ENCODE measurements at regions not wholly inside any gene's neighbourhood (a gene's known extent, or its start where the extent isn't known, plus 50 kb on each side); places are given as distances from the start of the nearest gene placed in this dataset.

DNA sequence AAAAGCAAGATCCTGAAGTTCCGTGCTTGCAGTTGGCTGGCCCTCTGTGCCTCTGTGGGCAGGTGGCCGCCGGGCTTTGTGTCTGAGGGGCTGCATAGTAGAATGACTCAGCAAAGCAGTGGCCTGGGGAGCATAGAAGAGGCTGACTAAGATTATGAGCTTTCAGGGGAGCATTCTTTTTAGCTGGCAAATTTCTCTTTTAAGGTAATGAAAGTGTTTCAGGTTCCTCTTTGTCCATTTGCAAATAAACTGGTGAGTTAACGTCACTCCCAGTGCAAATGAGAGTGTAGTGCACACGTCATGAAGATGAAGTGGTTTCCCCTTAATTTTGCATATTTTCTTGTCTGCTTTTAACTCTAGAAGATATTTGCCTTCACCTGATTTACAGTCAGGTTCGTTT is 98.6 kb downstream of the BCL2L11 start:
- no peak for DNase-seq (ENCODE audit: low read depth, low spot score)

DNA sequence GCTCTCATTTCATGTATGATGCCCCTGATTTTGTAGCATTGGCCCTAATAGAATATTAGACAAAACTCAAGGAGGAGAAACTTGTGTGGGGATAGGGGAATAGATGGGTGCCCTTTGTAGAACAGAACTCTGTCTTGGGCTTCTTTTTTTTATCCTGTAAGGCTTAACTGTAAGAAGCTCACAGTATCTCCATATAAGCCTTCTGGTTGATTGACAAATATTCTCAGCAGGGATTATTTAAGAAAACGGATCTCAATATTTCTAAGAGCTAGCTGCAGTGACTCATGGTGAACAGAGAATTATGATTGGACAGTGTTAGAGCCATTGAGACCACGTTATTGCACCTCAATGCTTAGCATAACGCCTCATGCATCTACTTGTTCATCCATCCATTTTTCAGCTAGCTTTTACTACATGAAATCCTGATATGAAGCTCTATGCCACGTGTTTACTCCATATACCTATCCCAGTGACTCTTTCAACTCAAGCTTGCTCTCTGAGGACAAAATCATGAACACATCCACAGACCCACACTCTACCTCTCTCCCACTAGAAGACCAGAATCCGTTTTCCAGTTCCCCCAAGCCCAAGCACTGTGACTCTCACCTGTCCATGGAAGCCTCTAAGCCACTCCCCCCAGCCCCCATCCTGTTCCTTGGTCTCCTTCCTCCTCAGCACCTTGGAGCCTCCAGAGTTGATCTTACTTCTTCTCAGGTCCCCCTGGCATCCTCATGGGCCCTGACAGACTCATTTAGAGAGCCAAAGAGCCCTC is 99.2 kb downstream of the BCL2L11 start:
- DNase-seq (ENCODE audit: low read depth, low spot score), result no peak

DNA sequence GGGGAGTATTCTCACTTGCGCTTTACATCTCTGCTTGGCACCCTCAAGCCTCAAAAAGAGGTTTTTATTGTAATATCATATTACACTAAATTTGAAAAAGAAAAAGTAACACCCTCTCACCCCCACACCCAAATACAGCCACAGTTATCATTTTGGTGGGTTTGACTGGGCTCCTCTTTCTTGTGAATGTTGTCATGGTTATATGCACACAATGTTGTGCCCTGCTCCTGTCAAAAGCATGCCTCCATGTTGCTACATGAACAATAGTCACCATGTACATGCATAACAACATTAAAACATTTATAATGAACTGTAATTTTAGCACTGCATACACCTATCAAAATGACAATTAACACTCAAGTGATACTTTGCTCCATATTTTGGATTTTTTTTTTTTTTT is 100.2 kb downstream of the BCL2L11 start:
- DNase-seq (ENCODE audit: low read depth, low spot score), result no peak

DNA sequence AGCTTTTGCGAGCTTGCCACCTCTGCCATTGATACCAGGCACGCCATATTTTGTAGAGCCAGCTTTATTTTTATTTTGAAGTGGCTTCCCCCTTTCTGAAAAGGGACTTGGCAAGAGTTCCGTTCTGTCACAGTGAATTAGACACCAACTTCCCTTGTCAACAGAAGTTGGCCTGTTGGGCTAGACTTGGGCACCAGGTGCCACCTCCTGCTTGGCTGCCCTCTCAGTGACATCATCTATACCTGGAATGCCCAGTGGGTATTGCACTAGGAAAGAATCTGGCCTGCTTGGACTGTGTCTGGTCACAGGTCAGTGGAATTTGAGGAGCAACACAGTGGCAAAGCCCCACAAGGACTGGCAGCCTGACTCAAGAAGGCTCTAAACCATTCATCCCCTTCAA is 101.0 kb downstream of the BCL2L11 start:
- no peak for DNase-seq (ENCODE audit: low read depth, low spot score)

DNA sequence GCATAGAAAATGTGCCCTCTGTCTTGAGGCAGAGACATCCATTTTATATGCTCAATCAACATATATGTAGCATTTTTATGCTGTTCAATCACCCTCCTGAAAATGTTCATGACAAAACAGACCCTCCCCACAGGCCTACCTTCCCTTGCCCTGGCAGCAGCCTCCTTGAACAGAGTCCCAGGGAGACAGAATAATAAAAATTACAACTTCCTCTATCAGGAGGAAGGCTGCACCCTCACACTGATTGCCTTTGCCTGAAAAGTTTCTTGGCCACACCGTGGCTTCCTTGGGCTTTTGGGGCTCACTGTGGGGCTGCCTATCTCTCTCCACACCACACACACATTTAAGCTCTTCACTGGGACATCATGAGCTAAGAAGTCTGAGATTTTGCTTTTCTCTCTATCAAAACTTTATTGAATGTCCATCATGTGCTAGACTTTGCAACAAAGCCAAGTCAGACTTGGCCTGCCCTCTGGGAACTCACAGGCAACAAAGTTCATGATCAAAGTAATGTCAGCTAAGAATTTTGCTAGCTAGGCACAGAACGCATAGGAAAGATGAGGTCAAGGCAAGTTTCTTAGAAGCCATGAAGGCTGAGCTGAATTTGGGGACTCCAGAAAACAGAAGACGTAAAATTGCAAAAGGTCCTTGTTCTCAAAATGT is 101.6 kb downstream of the BCL2L11 start:
- no peak for DNase-seq (ENCODE audit: low read depth, low spot score)

DNA sequence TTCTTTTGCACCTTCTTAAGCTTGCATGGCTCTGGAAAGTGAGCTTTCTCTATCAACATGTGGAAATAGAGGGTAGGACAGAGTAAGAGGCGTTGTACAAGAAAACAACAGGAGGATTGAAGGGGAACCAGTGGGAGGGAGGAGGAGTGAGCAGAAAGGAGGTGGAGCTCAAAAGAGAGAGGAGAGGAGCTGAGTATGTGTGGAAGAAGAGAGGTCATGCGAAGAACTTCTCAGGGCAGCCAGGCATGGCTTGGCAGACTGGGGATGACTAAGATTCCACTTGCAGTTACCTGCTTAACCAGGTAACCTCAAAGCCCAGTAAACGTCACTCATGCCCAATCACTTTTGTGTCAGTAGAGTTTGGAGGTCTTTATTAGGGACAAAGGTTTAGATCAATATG is 105.1 kb downstream of the BCL2L11 start:
- no peak for DNase-seq (ENCODE audit: low read depth, low spot score)

DNA sequence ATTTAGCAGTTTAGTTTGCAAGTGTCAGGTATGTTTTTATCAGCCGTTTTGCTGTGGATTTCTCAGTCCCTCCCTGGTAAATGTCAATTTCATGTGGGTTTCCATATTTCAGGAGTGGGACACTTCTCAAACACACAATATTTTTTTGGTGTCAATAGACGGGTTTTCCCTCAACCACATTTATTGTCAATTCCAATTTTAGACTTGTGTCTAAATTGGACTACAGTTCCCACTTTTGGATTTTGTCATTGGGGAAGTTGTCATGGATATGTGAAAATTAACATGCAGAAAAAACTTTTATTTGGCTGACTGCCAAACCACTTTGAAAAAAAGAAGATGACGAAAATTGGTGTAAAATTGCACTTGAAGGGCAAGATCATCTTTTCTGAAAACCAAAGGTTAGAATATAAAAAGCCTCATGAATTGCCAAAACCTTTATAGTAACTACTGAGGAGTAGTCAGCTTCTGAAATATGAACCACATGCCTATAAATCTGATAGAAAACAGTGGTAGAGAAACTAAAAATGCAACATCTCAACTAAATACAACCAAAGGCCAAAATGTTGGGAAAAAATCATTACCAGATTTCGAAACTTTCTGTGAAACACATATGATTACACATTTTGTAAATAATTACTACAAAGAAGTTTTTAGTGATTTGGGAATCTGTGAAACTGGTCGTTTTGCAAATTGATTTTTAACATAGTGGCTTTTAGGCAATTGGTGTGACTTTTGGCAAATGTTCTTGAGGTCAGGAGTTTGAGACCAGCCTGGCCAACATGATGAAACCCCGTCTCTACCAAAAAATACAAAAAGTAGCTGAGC is 106.4 kb downstream of the BCL2L11 start:
- DNase-seq (ENCODE audit: low read depth, low spot score), result no peak

DNA sequence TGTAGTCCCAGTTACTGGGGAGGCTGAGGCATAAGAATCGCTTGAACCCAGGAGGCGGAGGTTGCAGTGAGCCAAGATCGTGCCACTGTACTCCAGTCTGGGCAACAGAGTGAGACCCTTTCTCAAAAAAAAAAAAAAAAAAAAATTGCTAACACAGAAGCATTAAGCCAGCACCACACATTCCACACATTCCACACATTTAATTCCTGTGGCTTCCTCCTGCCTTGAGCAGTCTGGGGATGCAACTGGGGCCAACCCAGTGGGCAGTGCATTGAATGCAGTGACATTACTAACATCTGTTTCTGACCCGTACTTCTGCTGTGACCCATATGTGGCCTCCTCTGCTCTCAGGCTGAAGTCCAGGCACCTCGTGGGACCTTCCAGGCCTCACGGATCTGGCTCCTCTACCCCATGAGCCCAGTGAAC is 107.0 kb downstream of the BCL2L11 start:
- no peak for DNase-seq (ENCODE audit: low read depth, low spot score)

DNA sequence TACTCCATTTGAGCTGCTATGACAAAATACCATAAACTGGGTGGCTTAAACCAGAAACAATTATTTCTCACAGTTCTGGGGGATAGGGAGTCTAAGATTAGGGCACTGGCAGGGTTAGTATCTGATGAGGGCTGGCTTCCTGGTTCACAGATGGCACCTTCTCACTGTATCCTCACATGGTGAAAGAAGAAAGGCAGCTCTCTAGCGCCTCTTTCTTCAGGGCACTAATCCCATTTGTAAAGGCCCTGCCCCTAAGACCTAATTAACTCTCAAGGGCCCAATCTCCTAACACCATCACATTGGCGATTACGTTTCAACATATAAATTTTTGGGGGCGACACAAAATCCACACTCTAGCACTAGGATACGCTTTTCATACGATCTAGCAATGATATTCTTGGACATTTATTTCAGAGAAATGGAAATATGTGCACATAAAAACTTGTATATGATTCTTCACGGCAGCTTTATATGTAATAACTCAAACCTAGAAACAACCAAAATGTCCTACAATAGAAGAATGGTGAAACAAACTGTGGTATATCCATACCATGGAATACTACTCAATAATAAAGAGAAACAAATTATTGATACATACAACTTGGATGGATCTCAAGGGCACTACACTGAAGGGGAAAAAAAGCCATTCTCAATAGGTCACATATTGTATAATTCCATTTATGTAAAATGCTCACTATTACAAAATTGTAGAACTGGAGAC is 111.0 kb downstream of the BCL2L11 start:
- DNase-seq (ENCODE audit: low read depth, low spot score), result no peak

DNA sequence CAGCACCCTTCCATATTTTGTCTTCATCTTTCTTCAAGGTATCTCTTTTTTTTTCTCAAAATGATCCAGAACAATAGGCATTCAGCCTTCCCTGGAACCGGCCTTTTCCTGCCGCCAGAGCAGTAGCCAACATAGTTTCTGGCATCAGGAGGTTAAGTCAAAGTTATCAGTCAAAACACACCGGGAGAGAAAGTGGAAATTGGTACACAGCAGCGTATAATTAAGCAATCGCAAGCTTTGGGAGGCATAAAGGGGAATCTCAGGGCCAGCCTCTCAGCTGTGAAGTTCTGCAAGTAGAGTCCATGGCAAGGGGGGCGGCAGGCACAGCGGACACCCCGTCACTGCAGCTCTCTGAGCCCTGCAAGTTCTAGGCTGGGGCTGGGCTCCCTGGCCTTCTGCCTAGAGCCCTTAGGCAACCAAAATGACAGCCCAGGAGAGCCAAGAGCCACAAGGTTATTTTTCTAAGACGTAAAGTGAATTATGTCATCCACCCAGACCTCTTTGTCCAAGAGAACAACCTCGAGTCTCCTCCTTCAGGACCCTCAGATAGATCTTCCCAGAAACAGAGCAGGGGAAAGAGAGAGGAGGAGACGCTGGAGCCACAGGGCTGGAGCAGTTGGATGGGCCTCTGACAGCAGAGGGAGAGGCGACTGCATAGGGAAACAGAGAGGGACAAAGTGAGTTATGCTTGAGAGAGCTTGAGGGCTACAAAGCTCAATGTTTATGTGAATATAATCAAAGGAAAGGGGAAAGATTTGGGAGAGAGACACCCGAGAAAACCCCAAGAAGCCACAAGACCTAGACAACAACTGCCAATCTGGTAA is 114.7 kb downstream of the BCL2L11 start:
- no peak for DNase-seq (ENCODE audit: low read depth, low spot score)

DNA sequence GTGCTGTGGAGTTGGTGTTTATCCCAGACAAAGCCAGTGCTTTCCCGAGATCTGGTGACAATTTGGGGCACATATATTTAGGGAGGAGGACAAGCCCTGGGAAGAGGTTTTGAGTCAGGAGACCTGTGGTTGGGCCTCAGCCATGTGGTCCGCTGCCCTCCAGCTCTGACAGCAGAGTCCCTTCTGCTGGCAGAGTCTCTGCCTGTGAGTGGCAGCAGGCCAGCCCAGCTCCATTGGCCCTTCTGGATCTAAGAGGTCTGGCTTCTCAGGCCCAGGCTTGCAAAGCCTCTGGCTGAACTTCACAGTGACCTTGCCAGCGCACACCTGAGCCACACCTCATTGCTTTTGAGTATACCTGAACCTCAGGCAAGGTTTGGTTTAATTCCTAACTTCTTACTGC is 115.3 kb downstream of the BCL2L11 start:
- DNase-seq (ENCODE audit: low read depth, low spot score), result no peak

DNA sequence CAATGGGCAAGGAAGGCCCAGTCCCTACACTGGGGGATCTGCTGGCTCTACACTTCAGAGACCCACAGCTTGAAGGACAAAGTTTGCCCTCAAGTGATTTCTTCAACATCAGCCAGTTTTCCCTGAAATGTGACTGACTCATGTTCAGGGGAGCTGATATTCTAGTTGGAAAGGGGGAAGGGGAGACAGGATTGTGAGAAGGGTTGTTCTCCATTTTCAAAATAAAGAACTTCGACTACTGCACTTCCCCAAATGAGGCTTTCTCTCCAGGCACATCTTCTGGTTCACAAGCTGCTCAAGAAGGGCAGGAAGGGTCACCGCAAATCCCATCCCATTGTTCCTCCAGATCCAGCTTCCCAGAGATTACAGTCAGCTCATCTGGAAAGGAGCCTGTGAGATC is 117.6 kb downstream of the BCL2L11 start:
- no peak for DNase-seq (ENCODE audit: low read depth, low spot score)

DNA sequence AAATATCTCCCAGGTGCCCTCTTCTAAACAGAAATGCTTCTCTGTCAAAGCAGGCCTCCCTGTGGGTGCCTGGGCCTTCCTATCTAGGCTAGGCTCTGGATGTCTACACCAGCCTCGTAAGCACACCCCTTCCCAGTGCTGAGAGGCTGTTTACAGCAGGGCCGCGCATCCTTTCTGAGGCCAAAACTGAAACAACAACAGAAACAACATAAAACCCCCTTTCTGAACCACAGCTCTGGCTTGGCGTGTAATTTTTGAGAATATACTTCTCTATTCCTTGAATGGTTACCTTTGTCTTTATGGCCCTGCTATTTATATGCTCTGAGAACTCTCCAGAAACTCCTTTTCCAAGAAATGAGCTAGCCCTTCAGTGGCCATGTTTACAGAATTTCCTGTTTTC is 118.4 kb downstream of the BCL2L11 start:
- no peak for DNase-seq (ENCODE audit: low read depth, low spot score)

DNA sequence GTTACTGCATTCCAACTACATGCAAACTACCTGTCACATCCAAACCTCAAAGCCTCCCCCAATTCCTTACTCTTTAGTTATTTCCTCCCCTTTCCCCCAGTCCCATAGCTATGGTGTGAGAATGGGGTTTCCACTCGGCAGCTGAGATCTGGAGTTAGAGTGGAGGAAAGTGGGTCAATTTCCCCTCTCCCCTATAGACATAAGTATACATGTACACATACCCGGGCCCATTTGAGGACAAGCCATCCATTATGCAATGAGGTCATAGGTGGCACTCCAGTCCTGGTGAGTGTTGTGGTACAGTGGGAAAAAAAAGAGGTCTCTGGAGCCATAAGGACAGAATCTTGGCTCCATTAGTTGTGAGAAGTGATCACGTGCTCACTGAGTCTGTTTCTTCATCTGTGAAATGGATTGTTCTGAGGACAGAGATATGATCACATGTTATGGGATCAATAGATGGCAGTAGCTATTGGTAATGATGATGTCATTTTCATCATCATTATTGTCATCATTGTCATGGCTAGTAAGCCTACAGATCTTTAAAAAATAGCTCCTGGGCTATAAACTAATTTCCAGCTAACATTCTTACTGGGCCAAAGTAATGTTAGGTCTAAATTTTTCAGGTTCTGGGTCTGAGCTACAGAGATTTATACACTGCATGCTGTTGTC is 119.0 kb downstream of the BCL2L11 start:
- DNase-seq (ENCODE audit: low read depth, low spot score), result no peak

DNA sequence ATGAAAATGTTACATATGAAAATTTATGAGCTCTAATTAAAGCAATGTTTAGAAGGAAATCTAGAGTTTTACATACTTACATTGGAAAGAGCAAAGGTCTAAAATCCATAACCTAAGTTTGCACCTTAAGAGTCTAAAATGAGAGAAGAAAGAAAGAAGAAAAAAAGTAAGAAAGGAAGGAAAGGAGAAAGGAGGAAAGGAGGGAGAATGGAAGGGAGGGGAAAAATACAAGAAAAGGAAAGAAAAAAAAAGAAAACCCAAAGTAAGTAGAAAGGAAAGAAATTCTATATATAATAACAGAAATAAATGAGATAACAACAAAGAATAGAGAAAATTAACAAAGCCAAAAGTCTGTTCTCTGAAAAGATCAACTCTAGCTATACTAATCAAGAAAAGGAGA is 122.6 kb downstream of the BCL2L11 start:
- no peak for DNase-seq (ENCODE audit: low read depth, low spot score)

DNA sequence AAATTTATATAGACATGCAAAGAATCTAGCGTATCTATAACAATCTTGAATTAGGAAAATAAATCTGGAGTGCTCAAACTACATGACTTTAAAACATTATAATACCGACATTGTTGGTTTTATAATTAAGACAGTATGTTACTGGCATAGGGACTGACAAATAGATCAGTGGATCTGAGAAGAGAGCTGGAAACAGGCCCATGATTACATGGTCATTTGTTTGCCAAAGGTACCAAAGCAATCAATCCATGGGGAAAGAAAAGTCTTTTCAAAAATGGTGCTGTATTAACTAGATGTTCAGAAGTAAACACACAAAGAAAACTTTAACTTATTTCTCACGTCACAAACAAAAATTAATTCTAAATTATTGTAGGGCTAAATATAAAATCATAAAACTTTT is 124.2 kb downstream of the BCL2L11 start:
- DNase-seq (ENCODE audit: low read depth, low spot score), result no peak

DNA sequence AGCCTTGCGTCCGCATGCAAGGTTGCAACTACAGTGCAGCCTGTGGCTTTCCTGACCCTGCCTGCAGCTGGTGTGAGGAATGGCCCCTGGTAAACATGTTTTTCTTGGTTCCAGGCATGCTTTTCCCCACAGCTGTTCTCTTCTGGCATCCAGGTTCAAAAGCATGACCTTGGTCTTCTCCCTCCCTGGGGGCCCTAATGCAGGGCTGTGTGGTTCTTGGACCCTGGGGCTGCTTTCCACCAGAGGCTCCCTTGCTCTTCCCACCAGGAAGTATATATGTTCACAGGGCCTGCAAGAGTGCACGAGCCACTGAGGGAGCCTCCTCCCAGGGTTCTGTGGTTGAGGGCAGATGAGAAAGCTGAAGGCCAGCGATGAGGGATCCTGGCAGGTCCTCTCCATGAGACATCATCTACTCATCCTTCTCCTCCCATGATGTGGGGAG is 125.9 kb downstream of the BCL2L11 start:
- no peak for DNase-seq (ENCODE audit: low read depth, low spot score)

DNA sequence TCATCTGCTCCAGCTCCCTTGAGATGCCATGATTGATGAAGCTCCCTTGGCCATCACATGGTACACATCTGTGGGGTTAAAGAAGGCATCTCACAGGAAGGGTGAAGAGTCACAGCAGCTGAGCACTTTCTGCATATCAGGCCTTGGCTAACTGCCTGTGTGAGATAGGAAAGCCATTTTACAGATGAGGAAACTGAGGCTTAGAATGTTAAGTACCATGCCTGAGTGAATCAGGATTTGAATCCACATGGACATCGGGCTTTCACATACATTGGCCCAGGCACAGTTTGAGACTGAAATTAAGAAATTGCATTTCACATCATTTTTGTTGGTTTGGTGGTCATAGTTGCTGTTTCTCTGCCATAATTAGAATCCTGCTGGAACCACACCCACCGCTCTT is 126.8 kb downstream of the BCL2L11 start:
- no peak for DNase-seq (ENCODE audit: low read depth, low spot score)

DNA sequence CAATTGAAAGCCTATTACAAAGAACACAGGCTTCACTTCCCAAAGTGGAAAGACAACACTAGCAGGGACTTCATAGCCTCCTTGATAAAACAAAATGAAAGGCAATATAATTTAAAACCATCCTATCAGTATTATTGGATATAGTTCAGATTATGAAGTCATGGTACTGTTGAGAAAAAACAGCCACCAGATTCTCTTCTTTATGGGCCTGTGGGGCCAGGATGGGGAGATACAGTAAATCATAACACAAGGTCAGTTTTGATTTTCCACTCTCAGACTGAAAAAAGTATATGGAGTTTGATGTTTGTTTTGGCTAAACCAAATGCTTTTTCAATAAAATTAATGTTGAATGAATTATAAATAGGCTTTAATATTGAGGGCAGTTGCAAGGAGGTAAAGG is 129.1 kb downstream of the BCL2L11 start:
- no peak for DNase-seq (ENCODE audit: low read depth, low spot score)

DNA sequence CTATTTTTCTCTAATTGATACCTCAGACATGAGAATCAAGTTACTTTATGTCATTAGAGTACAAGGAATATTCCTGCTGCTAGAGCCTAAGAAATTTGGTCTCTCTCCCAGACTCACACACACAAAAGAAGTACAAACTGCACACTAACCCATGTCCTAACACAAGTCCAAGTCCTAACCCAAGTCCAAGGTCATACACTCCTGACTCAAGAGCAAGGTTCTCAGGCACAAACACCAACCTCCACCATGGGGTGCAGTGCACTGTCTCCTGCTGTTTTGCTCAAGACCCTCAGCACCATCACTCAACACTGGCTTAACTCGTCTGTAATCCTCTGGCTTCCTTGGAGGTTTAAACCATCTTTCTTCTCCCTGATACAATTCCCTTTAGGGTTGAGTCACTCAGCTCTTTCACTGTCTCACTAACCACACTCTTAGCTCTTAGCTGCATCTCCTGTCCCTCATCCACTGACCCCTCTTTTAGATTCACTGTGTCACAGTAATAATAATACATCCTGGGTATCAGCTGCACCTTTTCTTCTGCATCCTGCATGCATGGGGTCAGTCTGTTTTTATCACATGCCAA is 129.8 kb downstream of the BCL2L11 start:
- no peak for DNase-seq (ENCODE audit: low read depth, low spot score)

Data from smooth muscle cell of the brain vasculature (primary cell).